Hepatocyte (in vitro differentiated cells): ENCODE measurements at regions not wholly inside any gene's neighbourhood (a gene's known extent, or its start where the extent isn't known, plus 50 kb on each side); places are given as distances from the start of the nearest gene placed in this dataset.

Experiments
- DNase-seq: peaks from one replicate; pipeline ENCODE4 v3.0.0-alpha.2; 2016; ENCODE audit warnings: low spot score
- H2AFZ ChIP-seq: fragments of 200-600 bp; sonication (generic); 2 replicates; pipeline ENCODE4 v1.6.0; 2016; ENCODE audit warnings: antibody characterized with exemption, mild to moderate bottlenecking
- H3K27ac ChIP-seq: fragments of 200-600 bp; sonication (generic); 2 replicates; pipeline ENCODE4 v1.5.1; 2016; ENCODE audit warnings: mild to moderate bottlenecking
- H3K27me3 ChIP-seq: fragments of 200-600 bp; sonication (generic); 2 replicates; pipeline ENCODE4 v1.6.1; 2016
- H3K36me3 ChIP-seq: fragments of 200-600 bp; sonication (generic); replicated peaks from 2 replicates; pipeline ENCODE4 v1.5.1; 2016; ENCODE audit warnings: low read depth; ENCODE audit not compliant: insufficient read depth
- H3K4me1 ChIP-seq: fragments of 200-600 bp; sonication (generic); 2 replicates; pipeline ENCODE4 v1.5.1; 2016; ENCODE audit warnings: mild to moderate bottlenecking, moderate library complexity; ENCODE audit not compliant: insufficient read depth
- H3K4me2 ChIP-seq: fragments of 200-600 bp; sonication (generic); 2 replicates; pipeline ENCODE4 v1.6.0; 2016
- H3K4me3 ChIP-seq: fragments of 200-600 bp; sonication (generic); 2 replicates; pipeline ENCODE4 v1.5.1; 2016; ENCODE audit warnings: mild to moderate bottlenecking
- H3K79me2 ChIP-seq: fragments of 200-600 bp; sonication (generic); 2 replicates; pipeline ENCODE4 v1.6.0; 2017; ENCODE audit warnings: mild to moderate bottlenecking
- H3K9me2 ChIP-seq: fragments of 200-600 bp; sonication (generic); replicated peaks from 2 replicates; pipeline ENCODE4 v1.6.0; 2017; ENCODE audit warnings: mild to moderate bottlenecking; ENCODE audit not compliant: insufficient read depth
- H3K9me3 ChIP-seq: fragments of 200-600 bp; sonication (generic); 2 replicates; pipeline ENCODE4 v1.5.1; 2016; ENCODE audit warnings: low read depth, mild to moderate bottlenecking
- H4K20me1 ChIP-seq: fragments of 200-600 bp; sonication (generic); 2 replicates; pipeline ENCODE4 v1.6.0; 2016; ENCODE audit warnings: mild to moderate bottlenecking; ENCODE audit not compliant: insufficient read depth, poor library complexity, severe bottlenecking
- EZH2 ChIP-seq: fragments of 200-600 bp; sonication (generic); IDR thresholded peaks from 2 replicates; pipeline ENCODE4 v1.6.1; 2016; ENCODE audit warnings: antibody characterized with exemption, mild to moderate bottlenecking, borderline replicate concordance
- EZH2phosphoT487 ChIP-seq: fragments of 200-600 bp; sonication (generic); IDR thresholded peaks from one replicate; pipeline ENCODE4 v1.6.1; 2018; ENCODE audit warnings: antibody characterized with exemption, mild to moderate bottlenecking, low read depth, moderate library complexity; ENCODE audit not compliant: unreplicated experiment, severe bottlenecking
- WGBS: methylation state at CpG from one replicate; pipeline ENCODE4 v1.1.6; 2016; ENCODE audit warnings: low lambda C conversion rate; ENCODE audit errors: missing lambda C conversion rate; 5-methylcytosine and 5-hydroxymethylcytosine counted together
- TF ChIP-seq, protein P1 (sequence below): fragments of 200-600 bp; sonication (generic); IDR thresholded peaks from 2 replicates; pipeline ENCODE4 v1.5.1; 2016; ENCODE audit warnings: antibody characterized with exemption, mild to moderate bottlenecking; ENCODE audit not compliant: poor library complexity

DNA sequence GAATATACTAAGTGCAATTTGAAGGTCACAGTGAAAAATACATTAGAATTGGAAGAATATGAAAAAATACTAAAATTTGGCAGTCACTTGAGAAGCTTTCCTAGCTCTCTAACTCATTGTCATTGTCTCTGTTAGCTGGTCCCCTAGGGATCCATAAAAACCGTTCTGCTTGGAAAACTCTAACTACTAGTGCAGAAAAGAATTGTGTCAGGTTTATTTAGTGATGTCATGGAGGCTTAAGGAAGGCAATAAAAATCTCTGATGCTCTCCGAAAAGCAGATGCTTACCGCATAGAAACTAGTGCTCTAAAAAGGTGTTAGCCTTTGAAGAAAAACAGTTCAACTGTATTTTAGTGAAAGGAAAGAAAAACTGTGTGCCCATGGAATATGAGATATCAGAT, 150.1 kb upstream of the DLGAP1 start:
- no peaks in the 10 kb centered on the region for H3K27me3 ChIP-seq
- no peaks in the 10 kb centered on the region for H3K4me1 ChIP-seq
- H3K9me3 ChIP-seq = no peaks in the 10 kb centered on the region
- no peak for DNase-seq
- H3K79me2 ChIP-seq = no peaks in the 10 kb centered on the region
- no peak overlapping the region for H3K27ac ChIP-seq
- WGBS = 27% methylated on average over 3 of the region's 3 CpGs
- no peak overlapping the region for H2AFZ ChIP-seq
- H4K20me1 ChIP-seq = no peaks in the 10 kb centered on the region
- no peaks in the 10 kb centered on the region for H3K36me3 ChIP-seq
- no peaks in the 10 kb centered on the region for H3K9me2 ChIP-seq
- TF ChIP-seq, protein P1, sequence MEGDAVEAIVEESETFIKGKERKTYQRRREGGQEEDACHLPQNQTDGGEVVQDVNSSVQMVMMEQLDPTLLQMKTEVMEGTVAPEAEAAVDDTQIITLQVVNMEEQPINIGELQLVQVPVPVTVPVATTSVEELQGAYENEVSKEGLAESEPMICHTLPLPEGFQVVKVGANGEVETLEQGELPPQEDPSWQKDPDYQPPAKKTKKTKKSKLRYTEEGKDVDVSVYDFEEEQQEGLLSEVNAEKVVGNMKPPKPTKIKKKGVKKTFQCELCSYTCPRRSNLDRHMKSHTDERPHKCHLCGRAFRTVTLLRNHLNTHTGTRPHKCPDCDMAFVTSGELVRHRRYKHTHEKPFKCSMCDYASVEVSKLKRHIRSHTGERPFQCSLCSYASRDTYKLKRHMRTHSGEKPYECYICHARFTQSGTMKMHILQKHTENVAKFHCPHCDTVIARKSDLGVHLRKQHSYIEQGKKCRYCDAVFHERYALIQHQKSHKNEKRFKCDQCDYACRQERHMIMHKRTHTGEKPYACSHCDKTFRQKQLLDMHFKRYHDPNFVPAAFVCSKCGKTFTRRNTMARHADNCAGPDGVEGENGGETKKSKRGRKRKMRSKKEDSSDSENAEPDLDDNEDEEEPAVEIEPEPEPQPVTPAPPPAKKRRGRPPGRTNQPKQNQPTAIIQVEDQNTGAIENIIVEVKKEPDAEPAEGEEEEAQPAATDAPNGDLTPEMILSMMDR = no peak
- TF ChIP-seq EZH2 (no peak), EZH2phosphoT487 (no peak)
- no peak overlapping the region for H3K4me3 ChIP-seq
- no peak overlapping the region for H3K4me2 ChIP-seq

DNA sequence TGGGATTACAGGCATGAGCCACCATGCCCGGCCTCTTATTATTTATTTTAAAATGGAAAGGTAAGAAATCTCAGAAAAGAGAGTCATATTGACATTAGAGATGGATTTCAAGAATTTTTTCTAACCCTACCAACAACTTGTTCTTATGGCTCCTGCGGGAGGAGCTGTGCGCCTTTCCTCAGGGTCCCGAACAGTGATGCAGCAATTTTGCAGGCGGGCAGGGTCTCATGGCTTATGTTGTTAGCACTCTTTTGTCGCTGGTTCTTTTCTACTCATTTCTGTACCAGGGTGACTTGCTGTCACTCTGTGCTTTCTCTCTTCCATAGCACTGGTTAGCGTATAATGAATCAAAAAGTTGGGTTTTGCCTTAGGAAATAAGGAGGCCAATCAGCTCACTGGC, 148.8 kb upstream of the DLGAP1 start:
- Histone ChIP-seq H2AFZ (no peak overlapping the region), H3K27ac (no peak overlapping the region), H3K79me2 (no peaks in the 10 kb centered on the region), H3K27me3 (no peaks in the 10 kb centered on the region), H3K4me3 (no peak overlapping the region), H3K36me3 (no peaks in the 10 kb centered on the region), H3K9me2 (no peaks in the 10 kb centered on the region), H3K4me2 (no peak overlapping the region), H3K9me3 (no peaks in the 10 kb centered on the region), H3K4me1 (no peaks in the 10 kb centered on the region), H4K20me1 (no peaks in the 10 kb centered on the region)
- no peak for DNase-seq
- TF ChIP-seq EZH2 (no peak), EZH2phosphoT487 (no peak)
- TF ChIP-seq, protein P1 = no peak
- 95% methylated on average over 7 of the region's 7 CpGs for WGBS

DNA sequence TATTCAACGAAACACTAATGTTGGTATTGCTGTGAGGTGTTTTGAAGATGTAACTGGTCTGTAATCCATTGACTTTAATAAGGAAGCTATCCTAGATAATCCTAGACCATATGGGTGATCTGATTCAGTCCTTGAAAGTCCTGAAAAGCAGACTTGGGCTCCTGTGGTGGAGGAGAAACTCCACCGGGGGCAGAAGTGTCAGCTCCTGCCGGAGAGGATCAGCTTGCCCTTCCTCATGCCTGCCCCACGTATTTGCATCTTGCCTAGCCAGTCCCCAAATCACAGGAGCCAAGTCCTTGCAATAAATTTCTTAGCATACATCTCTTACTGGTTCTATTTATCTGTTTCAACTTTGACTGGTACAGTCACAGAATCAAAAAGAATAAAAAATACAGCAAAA, 144.2 kb upstream of the DLGAP1 start:
- H2AFZ ChIP-seq = no peak overlapping the region
- H3K27me3 ChIP-seq = no peaks in the 10 kb centered on the region
- no peak overlapping the region for H3K27ac ChIP-seq
- no peaks in the 10 kb centered on the region for H3K4me1 ChIP-seq
- TF ChIP-seq EZH2phosphoT487 = no peak
- H3K79me2 ChIP-seq = no peaks in the 10 kb centered on the region
- H3K36me3 ChIP-seq = no peaks in the 10 kb centered on the region
- no peak for DNase-seq
- H3K4me2 ChIP-seq = no peak overlapping the region
- WGBS = 45% methylated on average over 4 of the region's 4 CpGs
- H3K9me2 ChIP-seq = no peaks in the 10 kb centered on the region
- H3K9me3 ChIP-seq = no peaks in the 10 kb centered on the region
- H4K20me1 ChIP-seq = no peaks in the 10 kb centered on the region
- no peak overlapping the region for H3K4me3 ChIP-seq

DNA sequence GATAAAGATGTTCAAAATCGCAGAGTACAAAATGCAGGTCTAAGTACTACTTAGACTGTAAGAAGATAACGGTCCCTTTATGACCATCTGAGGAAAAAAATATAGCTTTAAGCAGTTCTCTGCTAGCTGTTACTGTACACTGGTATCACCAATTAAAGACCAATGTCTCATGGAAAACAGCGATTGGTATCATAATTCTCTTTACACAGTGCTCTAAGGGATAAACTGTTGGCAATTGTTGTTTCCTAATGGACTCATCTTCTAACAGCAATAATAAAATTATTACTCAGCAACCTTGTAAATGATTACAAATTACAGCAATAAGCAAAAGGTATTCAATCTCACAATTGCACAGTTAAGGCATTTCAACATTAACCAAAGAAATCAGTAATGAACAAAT, 142.2 kb upstream of the DLGAP1 start:
- peaks cover 4% of the 10 kb centered on the region for H3K27me3 ChIP-seq
- 83% methylated on average over 3 of the region's 3 CpGs for WGBS
- no peak overlapping the region for H3K27ac ChIP-seq
- no peaks in the 10 kb centered on the region for H3K36me3 ChIP-seq
- no peak for DNase-seq
- no peak overlapping the region for H3K4me3 ChIP-seq
- no peaks in the 10 kb centered on the region for H4K20me1 ChIP-seq
- no peak overlapping the region for H3K4me2 ChIP-seq
- no peaks in the 10 kb centered on the region for H3K4me1 ChIP-seq
- H3K79me2 ChIP-seq = no peaks in the 10 kb centered on the region
- TF ChIP-seq EZH2phosphoT487 (no peak), EZH2 (no peak)
- TF ChIP-seq, protein P1 = no peak
- no peaks in the 10 kb centered on the region for H3K9me2 ChIP-seq
- H3K9me3 ChIP-seq = no peaks in the 10 kb centered on the region
- H2AFZ ChIP-seq = no peak overlapping the region
